ENCODE measurements at regions not wholly inside any gene's neighbourhood (a gene's known extent, or its start where the extent isn't known, plus 50 kb on each side); places are given as distances from the start of the nearest gene placed in this dataset.
A peak's percentile ranks its signal among the peaks of the same experiment; 100 is the strongest.

GRCh38 chr2:189287982-189288521, 108.5 kb upstream of the COL5A2 start:
- Histone ChIP-seq H3K4me3 (no peak overlapping the region), H3K4me2 (no peak overlapping the region), H3K36me3 (no peaks in the 10 kb centered on the region), H3K27me3 (no peaks in the 10 kb centered on the region), H3K27ac (no peak overlapping the region), H4K20me1 (no peaks in the 10 kb centered on the region), H3K4me1 (no peaks in the 10 kb centered on the region), H3K9me3 (peaks cover 5% of the 10 kb centered on the region; the same call in 1 of the 2 replicates), H3K9ac (no peak overlapping the region)
- no peak for TF ChIP-seq Cebpa-rat (IDR thresholded peaks at IDR 0.05)

GRCh38 chr2:189291460-189291859, 111.9 kb upstream of the COL5A2 start:
- Histone ChIP-seq H3K4me2 (no peak overlapping the region), H3K4me1 (no peaks in the 10 kb centered on the region), H3K9ac (no peak overlapping the region), H4K20me1 (no peaks in the 10 kb centered on the region), H3K4me3 (no peak overlapping the region), H3K9me3 (peaks cover 5% of the 10 kb centered on the region; the same call in 1 of the 2 replicates), H3K27me3 (no peaks in the 10 kb centered on the region), H3K27ac (no peak overlapping the region), H3K36me3 (no peaks in the 10 kb centered on the region)
- TF ChIP-seq Cebpa-rat (IDR thresholded peaks at IDR 0.05): no peak

GRCh38 chr2:189293164-189293563, 113.6 kb upstream of the COL5A2 start:
- Histone ChIP-seq H3K27ac (no peak overlapping the region), H4K20me1 (no peaks in the 10 kb centered on the region), H3K36me3 (no peaks in the 10 kb centered on the region), H3K4me2 (no peak overlapping the region), H3K9me3 (peaks cover 5% of the 10 kb centered on the region; the same call in 1 of the 2 replicates), H3K4me1 (no peaks in the 10 kb centered on the region), H3K4me3 (no peak overlapping the region), H3K9ac (no peak overlapping the region), H3K27me3 (no peaks in the 10 kb centered on the region)
- TF ChIP-seq Cebpa-rat (IDR thresholded peaks at IDR 0.05): no peak

- Histone ChIP-seq H4K20me1 (no peaks in the 10 kb centered on the region), H3K27me3 (no peaks in the 10 kb centered on the region), H3K9ac (no peak overlapping the region), H3K4me2 (no peak overlapping the region), H3K27ac (no peak overlapping the region), H3K9me3 (no peaks in the 10 kb centered on the region), H3K4me3 (no peak overlapping the region), H3K36me3 (no peaks in the 10 kb centered on the region), H3K4me1 (peaks cover 14% of the 10 kb centered on the region)
- no peak for TF ChIP-seq Cebpa-rat (IDR thresholded peaks at IDR 0.05)
Measured at GRCh38 chr2:189297446-189297845, 117.9 kb upstream of the COL5A2 start.

GRCh38 chr2:189298038-189298437, 118.5 kb upstream of the COL5A2 start:
- no peak for TF ChIP-seq Cebpa-rat (IDR thresholded peaks at IDR 0.05)

GRCh38 chr2:189298481-189298880, 118.9 kb upstream of the COL5A2 start:
- H3K27ac ChIP-seq: no peak overlapping the region
- no peaks in the 10 kb centered on the region for H3K27me3 ChIP-seq
- peaks cover 14% of the 10 kb centered on the region for H3K4me1 ChIP-seq
- H3K36me3 ChIP-seq: no peaks in the 10 kb centered on the region
- H3K4me2 ChIP-seq: no peak overlapping the region
- no peak overlapping the region for H3K9ac ChIP-seq
- no peaks in the 10 kb centered on the region for H3K9me3 ChIP-seq
- H4K20me1 ChIP-seq: no peaks in the 10 kb centered on the region
- TF ChIP-seq Cebpa-rat (IDR thresholded peaks at IDR 0.05): no peak
- H3K4me3 ChIP-seq: no peak overlapping the region

More at GRCh38 chr2:189298038-189298437, 118.5 kb upstream of the COL5A2 start:
- no peaks in the 10 kb centered on the region for H3K27me3 ChIP-seq
- H3K9me3 ChIP-seq: no peaks in the 10 kb centered on the region
- H3K36me3 ChIP-seq: no peaks in the 10 kb centered on the region
- H4K20me1 ChIP-seq: no peaks in the 10 kb centered on the region
- no peak overlapping the region for H3K27ac ChIP-seq
- no peak overlapping the region for H3K4me2 ChIP-seq
- H3K4me1 ChIP-seq: peaks cover 14% of the 10 kb centered on the region
- no peak overlapping the region for H3K4me3 ChIP-seq
- no peak overlapping the region for H3K9ac ChIP-seq

- no peaks in the 10 kb centered on the region for H3K36me3 ChIP-seq
- no peaks in the 10 kb centered on the region for H4K20me1 ChIP-seq
- no peak overlapping the region for H3K9ac ChIP-seq
- TF ChIP-seq Cebpa-rat (IDR thresholded peaks at IDR 0.05): no peak
- H3K4me2 ChIP-seq: no peak overlapping the region
- peaks cover 14% of the 10 kb centered on the region for H3K4me1 ChIP-seq
- no peak overlapping the region for H3K4me3 ChIP-seq
- no peak overlapping the region for H3K27ac ChIP-seq
- no peaks in the 10 kb centered on the region for H3K27me3 ChIP-seq
- H3K9me3 ChIP-seq: no peaks in the 10 kb centered on the region
Measured at GRCh38 chr2:189299974-189300373, 120.4 kb upstream of the COL5A2 start.

GRCh38 chr2:189300916-189301315, 121.4 kb upstream of the COL5A2 start:
- Histone ChIP-seq H3K4me2 (peak overlapping the region; percentile 68), H3K27ac (peak overlapping the region; percentile 57; the same call in 1 of the 2 replicates)
- TF ChIP-seq Cebpa-rat (IDR thresholded peaks at IDR 0.05): no peak

GRCh38 chr2:189302274-189302948, 122.8 kb upstream of the COL5A2 start:
- Histone ChIP-seq H3K4me2 (no peak overlapping the region), H3K4me1 (peaks cover 14% of the 10 kb centered on the region), H3K36me3 (no peaks in the 10 kb centered on the region), H3K4me3 (no peak overlapping the region), H3K9me3 (no peaks in the 10 kb centered on the region), H3K27ac (no peak overlapping the region), H3K9ac (no peak overlapping the region), H4K20me1 (no peaks in the 10 kb centered on the region), H3K27me3 (no peaks in the 10 kb centered on the region)
- TF ChIP-seq Cebpa-rat (IDR thresholded peaks at IDR 0.05): no peak

More at GRCh38 chr2:189300916-189301315, 121.4 kb upstream of the COL5A2 start:
- H3K36me3 ChIP-seq: no peaks in the 10 kb centered on the region
- H3K4me3 ChIP-seq: no peak overlapping the region
- H3K27me3 ChIP-seq: no peaks in the 10 kb centered on the region
- H3K4me1 ChIP-seq: peaks cover 14% of the 10 kb centered on the region
- H4K20me1 ChIP-seq: no peaks in the 10 kb centered on the region
- H3K9ac ChIP-seq: no peak overlapping the region
- H3K9me3 ChIP-seq: no peaks in the 10 kb centered on the region

- H3K4me3 ChIP-seq: no peak overlapping the region
- H3K4me2 ChIP-seq: no peak overlapping the region
- no peak overlapping the region for H3K9ac ChIP-seq
- no peaks in the 10 kb centered on the region for H3K27me3 ChIP-seq
- H3K4me1 ChIP-seq: peaks cover 14% of the 10 kb centered on the region
- H3K9me3 ChIP-seq: no peaks in the 10 kb centered on the region
- H3K27ac ChIP-seq: no peak overlapping the region
- H4K20me1 ChIP-seq: no peaks in the 10 kb centered on the region
- H3K36me3 ChIP-seq: no peaks in the 10 kb centered on the region
- no peak for TF ChIP-seq Cebpa-rat (IDR thresholded peaks at IDR 0.05)
Measured at GRCh38 chr2:189304360-189304759, 124.8 kb upstream of the COL5A2 start.
